HepG2 (cell line): ENCODE measurements at regions not wholly inside any gene's neighbourhood (a gene's known extent, or its start where the extent isn't known, plus 50 kb on each side); places are given as distances from the start of the nearest gene placed in this dataset.

ENCODE experiments used
- ATAC-seq: fragments of 200-7000 bp; cut with Tn5 transposase; 3 replicates; pipeline ENCODE4 v1.9.1; 2020; ENCODE audit warnings: mild to moderate bottlenecking, moderate library complexity
- BruUV-seq: library from RNA; stranded (reverse); fragments of 400-500 nt; replicated peaks from 2 replicates; lab custom pipeline; 2021; lab: Mats Ljungman, UMichigan
- CTCF ChIA-PET: fragments of 300-600 bp; formaldehyde crosslinking; extraction: SDS; loops from one replicate; lab custom pipeline; 2021; ENCODE audit warnings: low total read pairs, inconsistent platforms, low intra/inter-chr PET ratio; lab: Yijun Ruan, JAX
- POLR2A ChIA-PET: fragments of 350-600 bp; sonication (Branson Sonifier 250); formaldehyde crosslinking; loops from one replicate; lab custom pipeline; 2020; ENCODE audit warnings: antibody characterized with exemption, inconsistent platforms; lab: Yijun Ruan, JAX
- DNase-seq: peaks from one replicate; pipeline ENCODE4 v3.0.0-alpha.2; 2015; ENCODE audit warnings: low spot score
- FAIRE-seq: peaks from 3 replicates; lab custom pipeline; 2011; peaks lifted over from hg19 to GRCh38; lab: Jason Lieb, UNC
- H2AFZ ChIP-seq: one replicate; pipeline ENCODE4 v1.6.1; 2011; ENCODE audit warnings: low read length, inconsistent platforms
- H3K27ac ChIP-seq: fragments of 300-600 bp; 3 replicates; pipeline ENCODE4 v1.8.0; 2011; ENCODE audit warnings: mixed run types, mild to moderate bottlenecking, mixed read lengths, low read length, inconsistent platforms; ENCODE audit not compliant: insufficient read depth; ENCODE audit errors: extremely low read length
- H3K27me3 ChIP-seq, 2 experiments: fragments of 200-600 bp in 1 of 2; 2 replicates in 1 of 2; 3 replicates in 1 of 2; pipeline versions ENCODE4 v1.6.0 to v1.8.0; 2011; ENCODE audit warnings: low read length in 2 of 2, mild to moderate bottlenecking in 2 of 2, moderate library complexity in 2 of 2, inconsistent platforms in 1 of 2; ENCODE audit not compliant: insufficient read depth in 2 of 2, control insufficient read depth in 1 of 2
- H3K36me3 ChIP-seq, 2 experiments: fragments of 200-600 bp in 1 of 2; replicated peaks in 1 of 2; 2 replicates in 1 of 2; 3 replicates in 1 of 2; pipeline versions ENCODE4 v1.5.1 to v1.8.0; 2011; ENCODE audit warnings: low read length in 2 of 2, inconsistent platforms in 1 of 2; ENCODE audit not compliant: insufficient read depth in 2 of 2, control insufficient read depth in 1 of 2
- H3K4me1 ChIP-seq: 2 replicates; pipeline ENCODE4 v1.5.1; 2012; ENCODE audit warnings: low read length, inconsistent platforms; ENCODE audit not compliant: insufficient read depth
- H3K4me2 ChIP-seq: 2 replicates; pipeline ENCODE4 v1.6.0; 2011; ENCODE audit warnings: low read depth, low read length, inconsistent platforms
- H3K4me3 ChIP-seq, 3 experiments: fragments of 200-600 bp in 1 of 3; sonication (generic), shearing (Covaris generic) in 1 of 3; replicated peaks in 1 of 3; 2 replicates each; pipeline ENCODE4 v1.5.1; 2011 to 2016; ENCODE audit warnings: low read length in 3 of 3, inconsistent platforms in 2 of 3, low read depth in 2 of 3, mild to moderate bottlenecking in 2 of 3, control low read depth in 1 of 3, mixed read lengths in 1 of 3; ENCODE audit not compliant: insufficient read depth in 1 of 3
- H3K79me2 ChIP-seq: one replicate; pipeline ENCODE4 v1.6.1; 2011; ENCODE audit warnings: low read length, inconsistent platforms; ENCODE audit not compliant: insufficient read depth
- H3K9ac ChIP-seq: 2 replicates; pipeline ENCODE4 v1.6.0; 2011; ENCODE audit warnings: mild to moderate bottlenecking, low read depth, low read length, inconsistent platforms; ENCODE audit not compliant: insufficient read depth
- H3K9me3 ChIP-seq: 2 replicates; pipeline ENCODE4 v1.5.1; 2012; ENCODE audit warnings: mild to moderate bottlenecking, low read length
- H4K20me1 ChIP-seq: 2 replicates; pipeline ENCODE4 v1.6.0; 2011; ENCODE audit warnings: inconsistent platforms, mild to moderate bottlenecking, low read length, moderate library complexity; ENCODE audit not compliant: insufficient read depth
- ATRX ChIP-seq: sonication (generic); formaldehyde crosslinking; IDR thresholded peaks from 2 replicates; pipeline ENCODE4 v1.4.0; 2020; ENCODE audit warnings: missing genetic modification reagents, borderline replicate concordance
- CHD4 ChIP-seq: fragments of 200-600 bp; sonication (generic); IDR thresholded peaks from 2 replicates; pipeline ENCODE4 v1.7.0; 2017; ENCODE audit warnings: mild to moderate bottlenecking, low read length, borderline replicate concordance
- HMG20A ChIP-seq: IDR thresholded peaks from 2 replicates; pipeline ENCODE4 v1.6.1; 2016; ENCODE audit warnings: borderline replicate concordance
- HOXA3 ChIP-seq: sonication (generic); formaldehyde crosslinking; IDR thresholded peaks from 2 replicates; pipeline ENCODE4 v1.5.0; 2020; ENCODE audit warnings: missing genetic modification reagents
- JUN ChIP-seq: sonication (generic); formaldehyde crosslinking; IDR thresholded peaks from 2 replicates; pipeline ENCODE4 v1.4.0; 2020; ENCODE audit warnings: mild to moderate bottlenecking, missing genetic modification reagents
- KLF9 ChIP-seq: IDR thresholded peaks from 2 replicates; pipeline ENCODE4 v1.6.1; 2016; ENCODE audit warnings: low read depth
- MAFK ChIP-seq, 2 experiments: IDR thresholded peaks in 1 of 2; conservative IDR thresholded peaks in 1 of 2; 2 replicates each; pipeline ENCODE4 v1.6.1; 2011; ENCODE audit warnings: improper control_type of control experiment in 2 of 2, low read length in 2 of 2
- NFIB ChIP-seq: sonication (generic); formaldehyde crosslinking; IDR thresholded peaks from 2 replicates; pipeline ENCODE4 v1.9.0; 2021; ENCODE audit warnings: missing genetic modification reagents, mild to moderate bottlenecking, borderline replicate concordance
- NFIC ChIP-seq: IDR thresholded peaks from 2 replicates; pipeline ENCODE4 v1.6.1; 2012; ENCODE audit warnings: mild to moderate bottlenecking, low read length, inconsistent platforms
- POLR2A ChIP-seq, 2 experiments: IDR thresholded peaks; 2 replicates each; pipeline ENCODE4 v1.6.1; 2011; ENCODE audit warnings: low read depth in 2 of 2, low read length in 2 of 2, mild to moderate bottlenecking in 1 of 2, moderate library complexity in 1 of 2; ENCODE audit not compliant: insufficient read depth in 1 of 2
- RBM22 ChIP-seq: fragments of 200-400 bp; formaldehyde crosslinking; optimal IDR thresholded peaks from 2 replicates; pipeline ENCODE3; 2017; ENCODE audit warnings: mild to moderate bottlenecking, low read length, moderate library complexity
- SYNCRIP ChIP-seq: fragments of 200-400 bp; formaldehyde crosslinking; IDR thresholded peaks from 2 replicates; pipeline ENCODE4 v1.6.1; 2018; ENCODE audit warnings: mild to moderate bottlenecking, low read depth, low read length; ENCODE audit not compliant: insufficient read depth
- ZBTB20 ChIP-seq: sonication (generic); formaldehyde crosslinking; IDR thresholded peaks from 2 replicates; pipeline ENCODE4 v1.8.1; 2023; ENCODE audit warnings: missing genetic modification reagents, low read depth, mild to moderate bottlenecking, borderline replicate concordance
- ZNF383 ChIP-seq: sonication (generic); formaldehyde crosslinking; IDR thresholded peaks from 2 replicates; pipeline ENCODE4 v1.4.0; 2020; ENCODE audit warnings: missing genetic modification reagents, mild to moderate bottlenecking, borderline replicate concordance
- ZNF484 ChIP-seq: sonication (generic); formaldehyde crosslinking; IDR thresholded peaks from 2 replicates; pipeline ENCODE4 v1.5.1; 2020; ENCODE audit warnings: mild to moderate bottlenecking, low read depth, missing genetic modification reagents, borderline replicate concordance
- ZNF549 ChIP-seq: sonication (generic); formaldehyde crosslinking; IDR thresholded peaks from 2 replicates; pipeline ENCODE4 v1.5.0; 2020; ENCODE audit warnings: missing genetic modification reagents
- ZNF703 ChIP-seq: sonication (generic); formaldehyde crosslinking; IDR thresholded peaks from 2 replicates; pipeline ENCODE4 v1.5.1; 2020; ENCODE audit warnings: missing genetic modification reagents, mild to moderate bottlenecking, moderate library complexity, borderline replicate concordance
- WGBS: methylation state at CpG from one replicate; pipeline ENCODE4 v1.1.6; 2017; ENCODE audit warnings: low lambda C conversion rate; 5-methylcytosine and 5-hydroxymethylcytosine counted together
- in situ Hi-C: cut with HindIII; loops from 2 replicates; pipeline ENCODE4 v1.10.0; 2017; ENCODE audit warnings: low pct_unique_long_range_greater_than_20kb; ENCODE audit not compliant: extremely low pct_ligation_motif_present
- intact Hi-C: fragments of 100-400 bp; cut with micrococcal nuclease; formaldehyde crosslinking; loops from one replicate; pipeline ENCODE4 v1.10.0; 2022; ENCODE audit not compliant: unreplicated experiment
- TF ChIP-seq, protein P1 (sequence below): sonication (generic); formaldehyde crosslinking; IDR thresholded peaks from 2 replicates; pipeline ENCODE4 v1.8.1; 2023; ENCODE audit warnings: mild to moderate bottlenecking, missing genetic modification reagents

DNA sequence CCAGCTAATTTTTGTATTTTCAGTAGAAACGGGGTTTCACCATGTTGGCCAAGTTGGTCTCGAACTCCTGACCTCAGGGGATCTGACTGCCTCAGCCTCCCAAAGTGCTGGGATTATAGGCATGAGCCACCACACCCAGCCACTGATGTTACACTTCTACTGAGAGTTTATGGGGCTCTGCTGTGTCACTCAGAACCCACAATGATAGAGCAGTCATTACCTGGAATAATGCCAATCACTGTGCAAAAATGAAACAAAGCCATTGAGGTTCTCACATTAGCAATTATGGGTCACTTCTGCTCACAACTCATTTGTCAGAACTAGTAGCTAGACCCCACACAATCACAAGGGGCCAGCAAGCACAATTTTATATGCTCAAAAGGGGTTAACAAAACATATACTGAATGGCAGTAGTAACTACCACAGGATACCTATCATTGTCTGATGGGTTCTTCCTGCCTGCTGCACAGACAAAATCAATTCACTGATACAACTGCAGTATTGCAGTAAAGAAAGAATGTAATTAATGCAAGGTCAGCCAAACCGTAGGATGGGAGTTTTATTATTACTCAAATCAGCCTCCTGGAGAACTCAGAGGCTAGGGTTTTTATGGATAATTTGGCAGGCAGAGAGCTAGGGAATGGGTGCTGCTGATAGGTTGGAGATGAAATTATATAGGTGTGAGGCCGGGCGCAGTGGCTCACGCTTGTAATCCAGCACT is 72.1 kb upstream of the TRIM24 start:
- ChIA-PET CTCF (no interaction called here), POLR2A (interaction anchor here (1.0 to 2.0 kb wide), 18 partner anchors 9 to 351 kb away, joined by 3 to 22 read pairs (median 6); partner anchors contain the start of gene TRIM24)
- no peaks in the 10 kb centered on the region for H3K79me2 ChIP-seq
- H3K4me1 ChIP-seq: peaks cover 58% of the 10 kb centered on the region
- no peak for ATAC-seq
- H2AFZ ChIP-seq: no peak overlapping the region
- 96% methylated on average over 6 of the region's 6 CpGs for WGBS
- no peaks in the 10 kb centered on the region for H3K27me3 ChIP-seq
- H3K4me2 ChIP-seq: no peak overlapping the region
- TSS peak; percentile 63 for BruUV-seq
- peak overlapping the region; percentile 61 for H3K27ac ChIP-seq
- no peak for FAIRE-seq
- in situ Hi-C loops: no loop called here
- H3K4me3 ChIP-seq: no peak overlapping the region
- intact Hi-C loops: loop anchor here (2.0 to 10.0 kb wide), 4 partner anchors 35 to 223 kb away; no protein-coding TSS in a partner anchor
- no peaks in the 10 kb centered on the region for H3K36me3 ChIP-seq
- no peaks in the 10 kb centered on the region for H3K9me3 ChIP-seq
- peak overlapping the region; percentile 36; the same call in 1 of the 2 replicates for H3K9ac ChIP-seq
- no peaks in the 10 kb centered on the region for H4K20me1 ChIP-seq
- no peak for DNase-seq
- TF ChIP-seq ZNF484 (no peak), HMG20A (CRISPR knock-in tag) (no peak), JUN (CRISPR knock-in tag) (no peak), CHD4 (peak; percentile 39; the same call in 1 of the 2 replicates), ZNF703 (no peak), MAFK (conservative IDR thresholded peaks at IDR 0.05 in 1 of 2, IDR thresholded peaks at IDR 0.05 in 1 of 2; ENCODE audit: low read length in 2 of 2) (peak; percentile 87), RBM22 (no peak), POLR2A (IDR thresholded peaks at IDR 0.05; ENCODE audit: insufficient read depth in 1 of 2, low read depth in 2 of 2, low read length in 2 of 2) (no peak), SYNCRIP (no peak), KLF9 (no peak), ZBTB20 (no peak), ZNF549 (no peak), HOXA3 (CRISPR knock-in tag) (no peak), NFIB (CRISPR knock-in tag) (no peak), ZNF383 (CRISPR knock-in tag) (no peak), ATRX (CRISPR knock-in tag) (no peak), NFIC (no peak)
- TF ChIP-seq, protein P1, sequence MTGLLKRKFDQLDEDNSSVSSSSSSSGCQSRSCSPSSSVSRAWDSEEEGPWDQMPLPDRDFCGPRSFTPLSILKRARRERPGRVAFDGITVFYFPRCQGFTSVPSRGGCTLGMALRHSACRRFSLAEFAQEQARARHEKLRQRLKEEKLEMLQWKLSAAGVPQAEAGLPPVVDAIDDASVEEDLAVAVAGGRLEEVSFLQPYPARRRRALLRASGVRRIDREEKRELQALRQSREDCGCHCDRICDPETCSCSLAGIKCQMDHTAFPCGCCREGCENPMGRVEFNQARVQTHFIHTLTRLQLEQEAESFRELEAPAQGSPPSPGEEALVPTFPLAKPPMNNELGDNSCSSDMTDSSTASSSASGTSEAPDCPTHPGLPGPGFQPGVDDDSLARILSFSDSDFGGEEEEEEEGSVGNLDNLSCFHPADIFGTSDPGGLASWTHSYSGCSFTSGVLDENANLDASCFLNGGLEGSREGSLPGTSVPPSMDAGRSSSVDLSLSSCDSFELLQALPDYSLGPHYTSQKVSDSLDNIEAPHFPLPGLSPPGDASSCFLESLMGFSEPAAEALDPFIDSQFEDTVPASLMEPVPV: no peak
